ENCODE measurements at regions not wholly inside any gene's neighbourhood (a gene's known extent, or its start where the extent isn't known, plus 50 kb on each side); places are given as distances from the start of the nearest gene placed in this dataset.

DNA sequence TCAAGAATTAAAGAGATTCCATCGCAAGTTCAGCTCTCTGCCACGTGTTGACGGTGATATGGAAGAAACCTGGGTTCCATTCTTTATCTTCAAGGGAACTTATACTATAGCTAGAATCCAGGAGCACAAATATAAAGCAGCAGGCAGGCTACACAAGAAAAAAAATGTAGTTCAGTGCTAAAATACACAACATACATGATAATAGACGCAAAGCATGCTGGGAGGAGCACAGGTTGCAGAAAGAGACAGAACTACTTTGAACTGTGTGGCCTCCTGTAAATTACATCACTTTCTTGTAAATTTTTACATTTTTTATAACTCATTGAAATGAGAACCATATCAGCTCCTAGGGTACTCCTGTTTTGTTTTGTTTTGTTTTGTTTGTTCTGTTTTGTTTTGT lies 53.8 kb upstream of the RBM24 start:
- TF ChIP-seq, protein P1, sequence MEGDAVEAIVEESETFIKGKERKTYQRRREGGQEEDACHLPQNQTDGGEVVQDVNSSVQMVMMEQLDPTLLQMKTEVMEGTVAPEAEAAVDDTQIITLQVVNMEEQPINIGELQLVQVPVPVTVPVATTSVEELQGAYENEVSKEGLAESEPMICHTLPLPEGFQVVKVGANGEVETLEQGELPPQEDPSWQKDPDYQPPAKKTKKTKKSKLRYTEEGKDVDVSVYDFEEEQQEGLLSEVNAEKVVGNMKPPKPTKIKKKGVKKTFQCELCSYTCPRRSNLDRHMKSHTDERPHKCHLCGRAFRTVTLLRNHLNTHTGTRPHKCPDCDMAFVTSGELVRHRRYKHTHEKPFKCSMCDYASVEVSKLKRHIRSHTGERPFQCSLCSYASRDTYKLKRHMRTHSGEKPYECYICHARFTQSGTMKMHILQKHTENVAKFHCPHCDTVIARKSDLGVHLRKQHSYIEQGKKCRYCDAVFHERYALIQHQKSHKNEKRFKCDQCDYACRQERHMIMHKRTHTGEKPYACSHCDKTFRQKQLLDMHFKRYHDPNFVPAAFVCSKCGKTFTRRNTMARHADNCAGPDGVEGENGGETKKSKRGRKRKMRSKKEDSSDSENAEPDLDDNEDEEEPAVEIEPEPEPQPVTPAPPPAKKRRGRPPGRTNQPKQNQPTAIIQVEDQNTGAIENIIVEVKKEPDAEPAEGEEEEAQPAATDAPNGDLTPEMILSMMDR (IDR thresholded peaks at IDR 0.05; ENCODE audit: low read depth, low read length), result no peak
- no peak for TF ChIP-seq POLR2A (IDR thresholded peaks at IDR 0.05; ENCODE audit: extremely low read depth, insufficient read length)

Data from NB4 (cell line).